ENCODE measurements at regions not wholly inside any gene's neighbourhood (a gene's known extent, or its start where the extent isn't known, plus 50 kb on each side); places are given as distances from the start of the nearest gene placed in this dataset.

DNA sequence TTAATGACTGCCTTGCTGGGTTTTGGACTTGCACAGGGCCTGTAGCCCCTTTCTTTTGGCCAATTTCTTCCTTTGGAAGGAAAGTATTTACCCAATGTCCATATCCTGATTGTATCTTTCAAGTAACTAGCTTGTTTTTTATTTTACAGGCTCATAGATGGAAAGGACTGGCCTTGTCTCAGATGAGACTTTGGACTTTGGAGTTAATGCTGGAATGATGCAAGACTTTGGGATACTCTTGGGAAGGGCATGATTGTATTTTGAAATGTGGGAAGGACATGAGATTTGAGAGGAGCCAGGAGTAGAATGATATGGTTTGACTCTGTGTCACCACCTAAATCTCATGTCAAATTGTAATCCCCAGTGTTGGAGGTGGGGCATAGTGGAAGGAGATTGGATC is 140.1 kb downstream of the C1orf94 start:
- no peaks in the 10 kb centered on the region for H3K27me3 ChIP-seq (ENCODE audit: control insufficient read depth in 4 of 4, insufficient read depth in 4 of 4, low read length in 3 of 4)
- DNase-seq (ENCODE audit: low spot score) = no peak
- H3K9me3 ChIP-seq (ENCODE audit: control insufficient read depth in 4 of 4, low read length in 3 of 4) = no peaks in the 10 kb centered on the region
- peaks cover 0 to 5% (median 5%) of the 10 kb centered on the region in 4 donors for H3K4me1 ChIP-seq (ENCODE audit: control insufficient read depth in 4 of 4, insufficient read depth in 4 of 4, low read length in 3 of 4)
- peak overlapping the region in 1 of 2 donors; percentile 21 for H3K27ac ChIP-seq (ENCODE audit: low read depth in 1 of 2, low read length in 2 of 2)
- no peak overlapping the region for H3K4me3 ChIP-seq (ENCODE audit: low read depth in 1 of 3, low read length in 3 of 3)
- TF ChIP-seq YY1 (IDR thresholded peaks at IDR 0.05) (peak; percentile 63), HNF4G (IDR thresholded peaks at IDR 0.05) (peak; percentile 99), SP1 (IDR thresholded peaks at IDR 0.05) (peak; percentile 89), GABPA (IDR thresholded peaks at IDR 0.05 in 1 of 2, conservative IDR thresholded peaks at IDR 0.05 in 1 of 2) (no peak), NR2F2 (IDR thresholded peaks at IDR 0.05) (no peak), RXRA (IDR thresholded peaks at IDR 0.05) (peak; percentile 38 to 75), HNF4A (conservative IDR thresholded peaks at IDR 0.05) (peak; percentile 99 to 100), JUND (IDR thresholded peaks at IDR 0.05) (peak; percentile 28 to 81), TAF1 (conservative IDR thresholded peaks at IDR 0.05) (no peak), EGR1 (IDR thresholded peaks at IDR 0.05; ENCODE audit: low read depth in 2 of 2) (no peak), FOXA1 (IDR thresholded peaks at IDR 0.05) (no peak), FOXA2 (IDR thresholded peaks at IDR 0.05) (peak; percentile 52), RAD21 (IDR thresholded peaks at IDR 0.05) (peak; percentile 42 to 48)
- TF ChIP-seq, protein P1, sequence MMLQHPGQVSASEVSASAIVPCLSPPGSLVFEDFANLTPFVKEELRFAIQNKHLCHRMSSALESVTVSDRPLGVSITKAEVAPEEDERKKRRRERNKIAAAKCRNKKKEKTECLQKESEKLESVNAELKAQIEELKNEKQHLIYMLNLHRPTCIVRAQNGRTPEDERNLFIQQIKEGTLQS (IDR thresholded peaks at IDR 0.05) = peak; percentile 84
- TF ChIP-seq, protein P2, sequence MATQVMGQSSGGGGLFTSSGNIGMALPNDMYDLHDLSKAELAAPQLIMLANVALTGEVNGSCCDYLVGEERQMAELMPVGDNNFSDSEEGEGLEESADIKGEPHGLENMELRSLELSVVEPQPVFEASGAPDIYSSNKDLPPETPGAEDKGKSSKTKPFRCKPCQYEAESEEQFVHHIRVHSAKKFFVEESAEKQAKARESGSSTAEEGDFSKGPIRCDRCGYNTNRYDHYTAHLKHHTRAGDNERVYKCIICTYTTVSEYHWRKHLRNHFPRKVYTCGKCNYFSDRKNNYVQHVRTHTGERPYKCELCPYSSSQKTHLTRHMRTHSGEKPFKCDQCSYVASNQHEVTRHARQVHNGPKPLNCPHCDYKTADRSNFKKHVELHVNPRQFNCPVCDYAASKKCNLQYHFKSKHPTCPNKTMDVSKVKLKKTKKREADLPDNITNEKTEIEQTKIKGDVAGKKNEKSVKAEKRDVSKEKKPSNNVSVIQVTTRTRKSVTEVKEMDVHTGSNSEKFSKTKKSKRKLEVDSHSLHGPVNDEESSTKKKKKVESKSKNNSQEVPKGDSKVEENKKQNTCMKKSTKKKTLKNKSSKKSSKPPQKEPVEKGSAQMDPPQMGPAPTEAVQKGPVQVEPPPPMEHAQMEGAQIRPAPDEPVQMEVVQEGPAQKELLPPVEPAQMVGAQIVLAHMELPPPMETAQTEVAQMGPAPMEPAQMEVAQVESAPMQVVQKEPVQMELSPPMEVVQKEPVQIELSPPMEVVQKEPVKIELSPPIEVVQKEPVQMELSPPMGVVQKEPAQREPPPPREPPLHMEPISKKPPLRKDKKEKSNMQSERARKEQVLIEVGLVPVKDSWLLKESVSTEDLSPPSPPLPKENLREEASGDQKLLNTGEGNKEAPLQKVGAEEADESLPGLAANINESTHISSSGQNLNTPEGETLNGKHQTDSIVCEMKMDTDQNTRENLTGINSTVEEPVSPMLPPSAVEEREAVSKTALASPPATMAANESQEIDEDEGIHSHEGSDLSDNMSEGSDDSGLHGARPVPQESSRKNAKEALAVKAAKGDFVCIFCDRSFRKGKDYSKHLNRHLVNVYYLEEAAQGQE (IDR thresholded peaks at IDR 0.05) = peak; percentile 62
- TF ChIP-seq, protein P3, sequence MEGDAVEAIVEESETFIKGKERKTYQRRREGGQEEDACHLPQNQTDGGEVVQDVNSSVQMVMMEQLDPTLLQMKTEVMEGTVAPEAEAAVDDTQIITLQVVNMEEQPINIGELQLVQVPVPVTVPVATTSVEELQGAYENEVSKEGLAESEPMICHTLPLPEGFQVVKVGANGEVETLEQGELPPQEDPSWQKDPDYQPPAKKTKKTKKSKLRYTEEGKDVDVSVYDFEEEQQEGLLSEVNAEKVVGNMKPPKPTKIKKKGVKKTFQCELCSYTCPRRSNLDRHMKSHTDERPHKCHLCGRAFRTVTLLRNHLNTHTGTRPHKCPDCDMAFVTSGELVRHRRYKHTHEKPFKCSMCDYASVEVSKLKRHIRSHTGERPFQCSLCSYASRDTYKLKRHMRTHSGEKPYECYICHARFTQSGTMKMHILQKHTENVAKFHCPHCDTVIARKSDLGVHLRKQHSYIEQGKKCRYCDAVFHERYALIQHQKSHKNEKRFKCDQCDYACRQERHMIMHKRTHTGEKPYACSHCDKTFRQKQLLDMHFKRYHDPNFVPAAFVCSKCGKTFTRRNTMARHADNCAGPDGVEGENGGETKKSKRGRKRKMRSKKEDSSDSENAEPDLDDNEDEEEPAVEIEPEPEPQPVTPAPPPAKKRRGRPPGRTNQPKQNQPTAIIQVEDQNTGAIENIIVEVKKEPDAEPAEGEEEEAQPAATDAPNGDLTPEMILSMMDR (IDR thresholded peaks at IDR 0.05; ENCODE audit: low read depth, low read length, missing input control) = no peak
- TF ChIP-seq, protein P4, sequence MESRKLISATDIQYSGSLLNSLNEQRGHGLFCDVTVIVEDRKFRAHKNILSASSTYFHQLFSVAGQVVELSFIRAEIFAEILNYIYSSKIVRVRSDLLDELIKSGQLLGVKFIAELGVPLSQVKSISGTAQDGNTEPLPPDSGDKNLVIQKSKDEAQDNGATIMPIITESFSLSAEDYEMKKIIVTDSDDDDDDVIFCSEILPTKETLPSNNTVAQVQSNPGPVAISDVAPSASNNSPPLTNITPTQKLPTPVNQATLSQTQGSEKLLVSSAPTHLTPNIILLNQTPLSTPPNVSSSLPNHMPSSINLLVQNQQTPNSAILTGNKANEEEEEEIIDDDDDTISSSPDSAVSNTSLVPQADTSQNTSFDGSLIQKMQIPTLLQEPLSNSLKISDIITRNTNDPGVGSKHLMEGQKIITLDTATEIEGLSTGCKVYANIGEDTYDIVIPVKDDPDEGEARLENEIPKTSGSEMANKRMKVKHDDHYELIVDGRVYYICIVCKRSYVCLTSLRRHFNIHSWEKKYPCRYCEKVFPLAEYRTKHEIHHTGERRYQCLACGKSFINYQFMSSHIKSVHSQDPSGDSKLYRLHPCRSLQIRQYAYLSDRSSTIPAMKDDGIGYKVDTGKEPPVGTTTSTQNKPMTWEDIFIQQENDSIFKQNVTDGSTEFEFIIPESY (IDR thresholded peaks at IDR 0.05) = peak; percentile 66
- TF ChIP-seq, protein P5, sequence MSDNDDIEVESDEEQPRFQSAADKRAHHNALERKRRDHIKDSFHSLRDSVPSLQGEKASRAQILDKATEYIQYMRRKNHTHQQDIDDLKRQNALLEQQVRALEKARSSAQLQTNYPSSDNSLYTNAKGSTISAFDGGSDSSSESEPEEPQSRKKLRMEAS (IDR thresholded peaks at IDR 0.05) = peak; percentile 70
- no peak overlapping the region for H3K9ac ChIP-seq (ENCODE audit: low read depth in 1 of 2, low read length in 2 of 2)
- H3K36me3 ChIP-seq (ENCODE audit: control insufficient read depth in 4 of 4, insufficient read depth in 3 of 4, low read depth in 1 of 4, low read length in 3 of 4) = no peaks in the 10 kb centered on the region

Measured in liver (tissue), 7 donors.